ENCODE measurements at regions not wholly inside any gene's neighbourhood (a gene's known extent, or its start where the extent isn't known, plus 50 kb on each side); places are given as distances from the start of the nearest gene placed in this dataset.

GRCh38 chr3:16675805-16676204 lies 70.6 kb upstream of the DAZL start:
- TF ChIP-seq POLR2A (IDR thresholded peaks at IDR 0.05; ENCODE audit: low read depth, low read length) (no peak), CTCF (conservative IDR thresholded peaks at IDR 0.05; ENCODE audit: low read depth, low read length) (no peak), CHD1 (IDR thresholded peaks at IDR 0.05; ENCODE audit: low read depth, low read length) (no peak), ELK1 (IDR thresholded peaks at IDR 0.05; ENCODE audit: borderline replicate concordance, low read depth, low read length) (no peak), RCOR1 (IDR thresholded peaks at IDR 0.05; ENCODE audit: insufficient replicate concordance, low read length) (no peak), CEBPB (IDR thresholded peaks at IDR 0.05; ENCODE audit: low read depth, low read length) (no peak), MXI1 (IDR thresholded peaks at IDR 0.05; ENCODE audit: borderline replicate concordance, low read depth, low read length) (no peak), RAD21 (IDR thresholded peaks at IDR 0.05; ENCODE audit: low read length) (no peak), FOS (IDR thresholded peaks at IDR 0.05; ENCODE audit: low read depth, low read length) (no peak), SMC3 (IDR thresholded peaks at IDR 0.05; ENCODE audit: low read depth, low read length) (no peak)

Measured in IMR-90 (cell line).